Motor neuron (in vitro differentiated cells): ENCODE measurements at regions not wholly inside any gene's neighbourhood (a gene's known extent, or its start where the extent isn't known, plus 50 kb on each side); places are given as distances from the start of the nearest gene placed in this dataset.

Experiments used
- ATAC-seq, 8 experiments: fragments of 200-7000 bp; cut with Tn5 transposase; replicated peaks in 6 of 8; 2 replicates each; pipeline ENCODE4 v1.8.0; 2021; ENCODE audit warnings: mild to moderate bottlenecking in 8 of 8, moderate library complexity in 8 of 8
- H3K27ac ChIP-seq, 2 donors: fragments of 250-450 bp; sonication (Bioruptor Pico); 2 replicates each; pipeline ENCODE4 v1.9.0; 2021; ENCODE audit warnings: antibody characterized with exemption in 2 of 2, mild to moderate bottlenecking in 2 of 2, moderate library complexity in 1 of 2
- H3K4me1 ChIP-seq, 2 donors: fragments of 250-450 bp; sonication (Bioruptor Pico); replicated peaks in 1 of 2; 2 replicates each; pipeline ENCODE4 v1.6.1; 2021; ENCODE audit warnings: antibody characterized with exemption in 2 of 2, mild to moderate bottlenecking in 2 of 2, moderate library complexity in 1 of 2
- H3K4me3 ChIP-seq, 5 donors: fragments of 250-450 bp; sonication (Bioruptor Pico); 2 replicates each; pipeline ENCODE4 v1.9.0; 2021; ENCODE audit warnings: antibody characterized with exemption in 5 of 5, mild to moderate bottlenecking in 5 of 5, moderate library complexity in 4 of 5
- WGBS, 10 experiments: fragments of 450-650 bp; shearing (Covaris generic); methylation state at CpG; one replicate each; pipeline ENCODE4 v1.0.0; 2022; 5-methylcytosine and 5-hydroxymethylcytosine counted together
- in situ Hi-C, 9 experiments: fragments of 400-800 bp; cut with MboI; loops; one replicate each; pipeline ENCODE4 v1.15.0; 2021; ENCODE audit warnings: low sequenced_read_pairs in 9 of 9, low pct_unique_long_range_greater_than_20kb in 2 of 9; ENCODE audit not compliant: unreplicated experiment in 9 of 9

- Histone ChIP-seq H3K4me3 (no peak overlapping the region), H3K4me1 (peaks cover 3 to 4% of the 10 kb centered on the region in 2 donors), H3K27ac (no peak overlapping the region)
- in situ Hi-C loops = no loop called here
- ATAC-seq = no peak
Observed at GRCh38 chr2:144275340-144275739, 244.6 kb downstream of the ZEB2 start.

DNA sequence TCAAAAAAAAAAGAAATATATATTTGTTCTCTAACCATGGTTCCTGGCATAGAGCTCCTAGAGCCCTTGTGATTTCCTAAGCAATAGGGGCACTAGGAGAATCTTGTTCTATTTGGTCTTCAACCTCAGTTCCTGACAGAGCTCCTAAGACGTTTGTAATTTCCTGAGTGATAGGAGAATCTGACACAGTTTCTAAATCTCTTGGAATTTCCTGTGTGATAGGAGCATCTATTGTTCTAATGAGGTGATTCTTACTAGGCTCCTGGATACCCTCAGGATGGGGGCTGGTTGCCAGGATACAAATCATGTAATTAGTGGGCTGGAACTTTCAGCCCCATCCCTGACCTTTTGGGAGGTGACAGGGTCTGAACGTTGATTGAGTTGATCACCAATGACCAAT lies 245.8 kb downstream of the ZEB2 start:
- Histone ChIP-seq H3K4me1 (peaks cover 3 to 4% of the 10 kb centered on the region in 2 donors), H3K4me3 (no peak overlapping the region), H3K27ac (no peak overlapping the region)
- no peak for ATAC-seq
- in situ Hi-C loops = no loop called here
- WGBS, 10 experiments = 0 to 100% (median 6%) methylated on average over 1 to 2 of the region's 2 CpGs; no CpG with 5 or more reads in 7 of the 10 experiments

- no peak for ATAC-seq
- 100% methylated on average over 1 of the region's 1 CpG; no CpG with 5 or more reads in 4 of the 10 experiments for WGBS, 10 experiments
- Histone ChIP-seq H3K4me3 (no peak overlapping the region), H3K27ac (no peak overlapping the region), H3K4me1 (peaks cover 3 to 4% of the 10 kb centered on the region in 2 donors)
- in situ Hi-C loops = no loop called here
Observed at GRCh38 chr2:144270951-144271350, 249.0 kb downstream of the ZEB2 start.

DNA sequence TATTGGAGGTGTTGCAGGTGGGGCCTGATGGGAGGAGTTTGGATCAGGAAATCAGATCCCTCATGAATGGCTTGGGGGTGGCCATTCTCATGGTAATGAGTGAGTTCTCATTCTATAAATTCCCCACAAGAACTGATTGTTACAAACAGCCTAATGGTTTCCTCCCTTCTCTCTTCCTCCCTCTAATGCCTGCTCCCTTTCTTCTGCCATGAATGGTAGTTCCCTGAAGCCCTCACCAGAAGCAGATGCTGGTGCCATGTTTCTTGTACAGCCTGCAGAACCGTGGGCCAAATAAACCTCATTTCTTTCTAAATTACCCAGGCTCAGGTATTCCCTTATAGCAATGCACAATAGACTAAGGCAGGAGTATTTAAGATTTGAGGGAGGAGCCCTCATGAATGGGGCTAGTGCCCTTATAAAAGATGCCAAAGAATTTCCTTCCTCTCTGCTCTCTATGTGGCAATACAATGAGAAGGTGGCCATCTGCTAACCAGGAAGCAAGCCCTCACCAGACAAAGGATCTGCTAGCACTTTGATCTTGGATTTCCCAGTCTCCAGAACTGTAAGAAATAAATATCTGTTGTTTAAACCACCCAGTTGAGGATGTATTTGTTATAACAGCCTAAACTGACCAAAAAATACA lies 251.8 kb downstream of the ZEB2 start:
- in situ Hi-C loops = no loop called here
- Histone ChIP-seq H3K4me3 (no peak overlapping the region), H3K27ac (no peak overlapping the region), H3K4me1 (peaks cover 0 to 4% of the 10 kb centered on the region in 2 donors)
- 50 to 83% (median 67%) methylated on average over 1 of the region's 1 CpG; no CpG with 5 or more reads in 5 of the 10 experiments for WGBS, 10 experiments
- no peak for ATAC-seq

DNA sequence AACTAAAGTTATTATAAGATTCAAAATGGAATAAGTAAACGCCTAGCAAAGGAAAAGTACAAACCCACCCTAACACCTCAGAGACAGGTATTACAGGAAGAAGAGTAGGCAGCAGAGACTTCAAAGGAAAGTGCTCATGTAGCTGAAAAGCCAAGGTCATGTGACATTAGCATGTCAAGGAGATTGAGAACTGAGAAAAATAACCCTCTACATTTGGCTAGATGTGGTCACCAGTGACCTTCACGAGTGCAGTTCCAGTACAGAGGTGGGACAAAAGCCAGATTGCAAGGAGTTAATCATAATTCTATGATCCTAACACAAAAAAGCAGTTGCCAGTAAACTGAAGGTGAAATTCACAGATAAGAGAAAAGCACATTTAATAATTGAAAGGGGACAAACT lies 252.7 kb downstream of the ZEB2 start:
- 25 to 100% (median 79%) methylated on average over 1 to 2 of the region's 2 CpGs for WGBS, 10 experiments
- ATAC-seq = no peak
- no peak overlapping the region for H3K4me3 ChIP-seq
- H3K27ac ChIP-seq = no peak overlapping the region
- no peaks in the 10 kb centered on the region for H3K4me1 ChIP-seq
- in situ Hi-C loops = no loop called here

DNA sequence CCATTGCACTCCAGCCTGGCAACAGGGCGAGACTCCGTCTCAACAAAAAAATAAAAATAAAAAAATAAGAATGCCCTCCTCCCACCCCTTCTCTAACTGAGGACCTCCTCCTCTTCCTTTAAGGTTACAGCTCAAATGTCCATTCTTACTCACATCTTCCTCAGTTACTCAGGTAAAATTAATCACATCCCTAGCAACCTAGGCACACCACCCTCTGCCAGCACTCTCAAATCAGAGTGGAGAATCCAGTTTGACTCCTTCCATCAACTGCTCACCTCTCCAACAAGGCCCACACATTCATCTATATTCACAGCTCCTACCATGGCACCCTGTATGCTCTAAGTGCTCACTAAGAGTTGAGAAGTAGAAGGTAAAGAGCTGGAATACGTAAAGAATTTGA lies 254.3 kb downstream of the ZEB2 start:
- Histone ChIP-seq H3K27ac (no peak overlapping the region), H3K4me3 (no peak overlapping the region), H3K4me1 (no peaks in the 10 kb centered on the region)
- ATAC-seq = no peak
- in situ Hi-C loops = no loop called here
- 50 to 100% (median 100%) methylated on average over 1 to 3 of the region's 3 CpGs; no CpG with 5 or more reads in 1 of the 10 experiments for WGBS, 10 experiments

- Histone ChIP-seq H3K4me3 (no peak overlapping the region), H3K27ac (no peak overlapping the region), H3K4me1 (no peaks in the 10 kb centered on the region)
- WGBS, 10 experiments = 40 to 100% (median 84%) methylated on average over 1 to 2 of the region's 2 CpGs
- in situ Hi-C loops = no loop called here
- no peak for ATAC-seq
Observed at GRCh38 chr2:144261966-144262365, 258.0 kb downstream of the ZEB2 start.

GRCh38 chr2:144261336-144261735 lies 258.6 kb downstream of the ZEB2 start:
- in situ Hi-C loops = no loop called here
- no peak overlapping the region for H3K4me3 ChIP-seq
- no peak for ATAC-seq
- no peak overlapping the region for H3K27ac ChIP-seq
- H3K4me1 ChIP-seq = no peaks in the 10 kb centered on the region
- 40 to 100% (median 79%) methylated on average over 1 to 2 of the region's 2 CpGs for WGBS, 10 experiments

DNA sequence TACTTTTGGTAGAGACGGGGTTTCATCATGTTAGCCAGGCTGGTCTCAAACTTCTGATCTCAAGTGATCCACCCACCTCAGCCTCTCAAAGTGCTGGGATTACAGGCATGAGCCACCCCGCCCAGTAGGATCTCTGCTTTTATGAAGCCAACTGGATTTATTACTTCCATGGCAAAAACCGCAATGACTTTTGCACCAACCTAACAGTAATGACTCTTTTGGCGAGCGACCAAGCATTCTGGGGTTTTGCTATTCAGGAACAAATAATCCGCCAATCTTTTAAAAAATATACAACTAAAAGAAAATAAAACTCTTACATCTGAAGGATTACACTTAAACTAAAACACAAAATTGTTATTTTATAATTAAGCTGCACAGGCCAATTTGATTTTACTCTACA lies 260.6 kb downstream of the ZEB2 start:
- Histone ChIP-seq H3K4me3 (no peak overlapping the region), H3K4me1 (no peaks in the 10 kb centered on the region), H3K27ac (no peak overlapping the region)
- WGBS, 10 experiments = 78 to 100% (median 96%) methylated on average over 3 to 6 of the region's 6 CpGs
- in situ Hi-C loops = no loop called here
- no peak for ATAC-seq

GRCh38 chr2:144258154-144258553 lies 261.8 kb downstream of the ZEB2 start:
- H3K4me1 ChIP-seq = no peaks in the 10 kb centered on the region
- no peak for ATAC-seq
- H3K4me3 ChIP-seq = no peak overlapping the region
- in situ Hi-C loops = no loop called here
- no peak overlapping the region for H3K27ac ChIP-seq
- WGBS, 10 experiments = 73 to 100% (median 93%) methylated on average over 1 to 2 of the region's 2 CpGs

DNA sequence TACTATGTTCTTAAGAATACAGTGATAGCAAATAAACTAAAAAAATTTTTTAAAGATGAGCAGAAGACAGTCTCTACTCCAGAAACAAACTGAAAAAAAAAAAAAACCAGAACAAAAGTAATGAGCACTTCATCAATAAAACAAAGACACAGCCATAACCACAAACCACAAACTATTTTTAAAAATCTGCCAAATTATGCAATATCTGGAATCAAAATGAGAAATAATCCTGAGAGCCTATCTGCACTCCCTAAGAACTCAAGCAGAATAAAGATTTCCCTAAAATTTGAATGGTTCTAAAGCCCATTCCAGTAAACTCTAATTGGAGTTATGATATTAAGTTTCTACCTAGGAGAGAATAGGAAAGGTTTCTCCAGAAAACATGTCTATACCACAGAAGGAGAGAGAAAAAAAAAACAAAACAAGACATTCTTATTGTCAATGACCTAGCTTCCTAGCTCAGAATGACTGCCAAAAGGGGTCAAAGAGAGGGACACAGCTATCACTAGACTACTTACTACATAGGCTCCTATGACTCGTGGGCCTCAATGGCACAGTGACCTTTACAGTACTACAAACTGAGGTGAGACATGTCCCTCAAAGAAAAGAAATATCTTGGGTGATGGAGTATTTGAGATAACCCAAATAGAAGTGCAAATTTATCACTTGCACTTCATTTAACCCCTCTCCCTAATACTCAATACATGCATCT lies 262.8 kb downstream of the ZEB2 start:
- WGBS, 10 experiments = 0 to 100% (median 77%) methylated on average over 1 of the region's 1 CpG; no CpG with 5 or more reads in 2 of the 10 experiments
- no peak for ATAC-seq
- H3K4me3 ChIP-seq = no peak overlapping the region
- H3K27ac ChIP-seq = no peak overlapping the region
- no peaks in the 10 kb centered on the region for H3K4me1 ChIP-seq
- in situ Hi-C loops = no loop called here

DNA sequence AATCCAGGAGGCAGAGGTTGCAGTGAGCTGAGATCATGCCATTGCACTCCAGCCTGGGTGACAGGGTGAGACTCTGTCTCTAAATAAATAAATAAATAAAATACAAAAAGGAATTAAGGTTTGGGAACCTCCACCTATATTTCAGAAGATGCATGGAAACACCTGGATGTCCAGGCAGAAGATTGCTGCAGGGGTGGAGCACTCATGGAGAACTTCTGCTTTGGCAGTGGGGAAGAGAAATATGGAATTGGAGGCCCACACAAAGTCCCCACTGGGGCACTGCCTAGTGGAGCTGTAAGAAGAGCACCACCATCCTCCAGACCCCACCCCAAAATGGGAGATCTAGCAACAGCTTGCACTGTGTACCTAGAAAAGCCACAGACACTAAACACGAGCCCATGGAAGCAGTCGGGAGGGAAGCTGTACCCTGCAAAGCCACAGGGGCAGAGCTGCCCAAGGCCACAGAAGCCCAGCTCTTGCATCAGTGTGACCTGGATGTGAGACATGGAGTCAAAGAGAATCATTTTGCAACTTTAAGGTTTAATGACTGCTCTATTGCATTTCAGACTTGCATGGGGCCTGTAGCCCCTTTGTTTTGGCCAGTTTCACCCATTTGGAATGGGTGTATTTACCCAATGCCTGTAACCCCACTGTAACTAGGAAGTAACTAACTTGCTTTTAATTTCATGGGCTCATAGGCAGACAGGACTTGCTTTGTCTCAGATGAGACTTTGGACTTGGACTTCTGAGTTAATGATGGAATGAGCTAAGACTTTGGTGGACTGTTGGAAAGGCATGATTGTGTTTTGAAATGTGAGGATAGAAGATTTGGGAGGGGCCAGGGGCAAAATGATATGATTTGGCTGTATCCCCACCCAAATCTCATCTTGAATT lies 265.3 kb downstream of the ZEB2 start:
- in situ Hi-C loops = no loop called here
- WGBS, 10 experiments = 94 to 100% methylated on average over 1 to 2 of the region's 2 CpGs; no CpG with 5 or more reads in 8 of the 10 experiments
- no peak for ATAC-seq
- H3K4me3 ChIP-seq = no peak overlapping the region
- no peaks in the 10 kb centered on the region for H3K4me1 ChIP-seq
- H3K27ac ChIP-seq = no peak overlapping the region

DNA sequence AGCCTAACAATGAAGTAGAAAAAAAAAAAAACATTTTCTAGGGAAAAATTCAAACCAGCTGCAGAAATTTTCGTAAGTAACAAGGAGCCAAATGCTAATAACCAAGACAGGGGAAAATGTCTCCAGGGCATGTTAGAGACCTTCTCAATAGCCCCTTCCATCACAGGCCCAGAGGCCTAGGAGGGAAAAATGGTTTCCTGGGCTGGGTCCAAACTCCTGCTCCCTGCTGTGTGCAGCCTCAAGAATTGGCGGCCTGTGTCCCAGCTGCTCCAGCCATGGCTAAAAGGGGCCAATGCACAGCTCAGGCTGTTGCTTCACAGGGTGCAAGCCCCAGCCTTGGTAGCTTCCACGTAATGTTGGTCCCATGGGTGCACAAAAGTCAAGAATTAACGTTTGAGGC lies 266.2 kb downstream of the ZEB2 start:
- in situ Hi-C loops = no loop called here
- WGBS, 10 experiments = 20 to 100% (median 90%) methylated on average over 1 to 4 of the region's 4 CpGs; no CpG with 5 or more reads in 1 of the 10 experiments
- Histone ChIP-seq H3K4me1 (no peaks in the 10 kb centered on the region), H3K4me3 (no peak overlapping the region), H3K27ac (no peak overlapping the region)
- no peak for ATAC-seq
